GM10266 (cell line): ENCODE measurements at regions not wholly inside any gene's neighbourhood (a gene's known extent, or its start where the extent isn't known, plus 50 kb on each side); places are given as distances from the start of the nearest gene placed in this dataset.

Experiments
- DNase-seq: peaks from one replicate; pipeline ENCODE4 v3.0.0; 2012; ENCODE audit errors: extremely low spot score
- TF ChIP-seq, protein P1 (sequence below): IDR thresholded peaks from 2 replicates; pipeline ENCODE4 v1.5.1; 2012; ENCODE audit warnings: mild to moderate bottlenecking, low read depth; ENCODE audit not compliant: control insufficient read depth, insufficient read depth; ENCODE audit errors: missing control alignments

DNA sequence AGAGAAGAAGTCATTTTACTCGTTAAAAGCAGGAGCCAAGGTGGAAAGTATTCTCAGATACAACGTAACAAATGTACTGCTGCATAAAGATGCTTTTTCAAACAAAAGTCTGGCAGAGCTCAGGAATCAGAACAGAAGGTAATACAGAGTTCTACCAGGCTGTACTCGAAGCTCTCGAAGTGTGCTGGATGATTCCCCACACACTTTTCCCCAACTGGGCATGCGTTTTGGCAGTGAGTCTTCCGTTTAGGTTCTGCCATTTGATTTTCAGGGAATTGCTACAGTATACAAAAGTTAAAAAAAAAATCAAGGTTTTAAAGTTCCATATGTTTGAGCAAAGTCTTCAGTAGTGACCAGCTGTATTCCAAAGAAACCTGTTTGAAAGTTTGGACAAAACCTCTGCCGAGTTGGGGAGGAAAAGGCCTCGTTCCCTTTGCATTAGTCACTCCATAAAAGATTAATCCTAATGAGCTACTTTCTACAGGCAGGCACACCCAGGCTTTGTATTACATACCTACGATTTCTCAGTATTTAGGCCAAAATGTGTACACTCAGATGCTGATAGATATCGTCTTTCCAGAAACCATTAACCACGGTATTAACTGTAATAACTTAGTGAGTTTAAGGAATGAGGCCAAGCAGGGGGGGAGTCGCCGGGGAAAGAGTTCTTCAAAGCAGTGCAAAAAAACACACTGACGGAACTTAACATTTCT is 477.1 kb downstream of the LMO4 start:
- DNase-seq = no peak
- TF ChIP-seq, protein P1, sequence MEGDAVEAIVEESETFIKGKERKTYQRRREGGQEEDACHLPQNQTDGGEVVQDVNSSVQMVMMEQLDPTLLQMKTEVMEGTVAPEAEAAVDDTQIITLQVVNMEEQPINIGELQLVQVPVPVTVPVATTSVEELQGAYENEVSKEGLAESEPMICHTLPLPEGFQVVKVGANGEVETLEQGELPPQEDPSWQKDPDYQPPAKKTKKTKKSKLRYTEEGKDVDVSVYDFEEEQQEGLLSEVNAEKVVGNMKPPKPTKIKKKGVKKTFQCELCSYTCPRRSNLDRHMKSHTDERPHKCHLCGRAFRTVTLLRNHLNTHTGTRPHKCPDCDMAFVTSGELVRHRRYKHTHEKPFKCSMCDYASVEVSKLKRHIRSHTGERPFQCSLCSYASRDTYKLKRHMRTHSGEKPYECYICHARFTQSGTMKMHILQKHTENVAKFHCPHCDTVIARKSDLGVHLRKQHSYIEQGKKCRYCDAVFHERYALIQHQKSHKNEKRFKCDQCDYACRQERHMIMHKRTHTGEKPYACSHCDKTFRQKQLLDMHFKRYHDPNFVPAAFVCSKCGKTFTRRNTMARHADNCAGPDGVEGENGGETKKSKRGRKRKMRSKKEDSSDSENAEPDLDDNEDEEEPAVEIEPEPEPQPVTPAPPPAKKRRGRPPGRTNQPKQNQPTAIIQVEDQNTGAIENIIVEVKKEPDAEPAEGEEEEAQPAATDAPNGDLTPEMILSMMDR = no peak

DNA sequence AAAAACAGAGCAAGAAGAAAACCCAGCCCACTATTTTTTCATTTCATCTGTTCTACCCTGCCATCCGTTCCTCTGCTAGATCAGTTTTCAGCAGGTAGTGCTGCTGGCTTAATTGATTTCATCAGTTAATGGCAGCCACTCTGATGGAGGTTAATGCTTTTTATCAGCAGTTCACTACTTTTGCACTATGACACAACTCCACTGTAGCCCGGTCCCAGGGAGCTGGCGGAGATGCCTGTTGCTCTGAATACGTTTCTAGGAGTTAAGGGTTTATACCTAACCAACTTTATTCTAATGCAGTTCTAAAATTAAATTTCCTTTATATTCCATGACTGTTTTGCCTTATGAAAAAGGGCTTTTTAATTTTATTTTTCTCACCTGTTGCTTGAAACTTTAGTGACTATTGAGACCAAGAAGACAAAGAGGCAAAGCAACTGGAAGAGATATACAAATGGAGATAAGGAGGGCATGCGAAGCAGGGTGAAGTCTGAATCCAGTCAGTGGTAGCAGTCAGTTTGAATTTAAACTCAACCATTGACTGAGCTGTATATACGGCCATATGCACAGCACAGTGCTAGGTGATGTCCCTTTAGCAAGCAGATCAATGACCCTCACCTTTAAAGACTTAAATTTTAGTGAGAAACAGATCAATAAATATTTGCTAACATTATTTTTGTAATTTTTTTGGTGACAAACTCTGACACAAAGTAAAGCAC is 477.9 kb downstream of the LMO4 start:
- TF ChIP-seq, protein P1 = no peak
- no peak for DNase-seq

DNA sequence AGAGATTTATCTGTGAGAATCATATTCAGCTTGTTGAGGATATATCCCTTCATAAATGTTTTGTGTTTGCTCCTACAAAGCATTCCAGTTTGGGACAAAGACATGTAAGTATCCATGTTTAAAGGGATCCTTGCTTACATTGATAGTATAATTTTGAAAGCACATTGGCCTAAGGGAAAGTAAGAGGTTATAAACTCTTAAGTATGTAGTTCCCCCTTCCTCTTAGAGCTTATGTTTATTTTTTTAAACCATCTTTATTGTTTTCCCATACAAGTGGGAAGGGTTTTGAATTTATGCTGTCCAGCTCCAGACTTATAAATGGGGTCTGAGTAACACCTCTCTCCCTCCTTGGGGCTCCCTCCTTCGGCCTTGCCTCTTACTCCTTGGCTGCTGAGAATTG is 481.5 kb downstream of the LMO4 start:
- no peak for DNase-seq
- TF ChIP-seq, protein P1 = no peak

DNA sequence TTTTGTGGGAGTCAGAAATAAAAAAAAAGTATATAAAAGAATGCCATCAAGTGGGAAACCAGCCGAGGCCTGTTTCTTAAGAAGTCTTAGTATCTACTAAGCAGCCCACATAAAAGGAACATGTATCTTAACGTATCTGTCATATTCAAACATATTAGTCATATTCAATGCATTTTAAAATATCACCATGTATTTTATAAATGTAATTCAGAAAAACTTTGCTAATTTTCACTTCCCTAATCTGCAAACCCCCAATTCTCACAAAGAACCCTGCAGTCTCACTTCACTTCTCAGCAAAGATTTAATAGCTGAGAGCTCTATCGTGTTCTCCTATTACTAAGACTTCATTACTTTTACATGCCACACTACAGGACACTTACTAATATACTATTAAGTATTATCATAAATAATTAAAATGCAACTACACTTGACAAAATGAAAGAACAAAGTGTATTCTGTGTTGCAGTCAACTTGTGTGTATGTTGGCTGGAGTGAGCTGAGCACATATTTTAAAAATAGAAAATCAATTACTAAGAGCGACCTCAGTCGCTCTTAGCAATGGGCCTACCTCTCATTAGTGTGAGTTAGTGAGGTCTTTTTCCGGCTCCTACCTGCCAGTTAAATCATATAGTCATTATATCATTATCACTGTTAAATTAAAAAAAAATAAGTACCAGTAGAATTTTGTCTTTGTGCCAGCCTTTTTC is 484.3 kb downstream of the LMO4 start:
- peak; percentile 30 for DNase-seq
- TF ChIP-seq, protein P1 = no peak

DNA sequence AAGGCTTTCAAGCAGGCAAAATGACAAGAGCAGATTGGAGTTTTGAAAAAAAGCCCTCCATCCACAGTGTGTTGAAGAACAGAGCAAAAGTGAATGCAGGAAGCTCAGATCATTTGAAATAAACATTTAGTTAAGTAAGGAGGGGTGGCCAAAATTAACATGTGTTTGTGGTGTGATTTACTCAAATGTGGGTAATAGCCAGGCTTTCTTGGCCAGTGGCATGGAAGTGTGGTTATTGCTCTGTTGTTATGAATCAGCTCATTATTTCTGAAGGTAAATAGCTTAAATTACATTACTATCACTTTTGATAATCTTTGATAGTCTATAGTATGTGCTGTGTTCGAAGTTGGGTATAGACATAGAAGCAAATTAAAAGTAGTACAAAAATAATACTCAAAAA is 485.9 kb downstream of the LMO4 start:
- TF ChIP-seq, protein P1 = no peak
- DNase-seq = no peak

DNA sequence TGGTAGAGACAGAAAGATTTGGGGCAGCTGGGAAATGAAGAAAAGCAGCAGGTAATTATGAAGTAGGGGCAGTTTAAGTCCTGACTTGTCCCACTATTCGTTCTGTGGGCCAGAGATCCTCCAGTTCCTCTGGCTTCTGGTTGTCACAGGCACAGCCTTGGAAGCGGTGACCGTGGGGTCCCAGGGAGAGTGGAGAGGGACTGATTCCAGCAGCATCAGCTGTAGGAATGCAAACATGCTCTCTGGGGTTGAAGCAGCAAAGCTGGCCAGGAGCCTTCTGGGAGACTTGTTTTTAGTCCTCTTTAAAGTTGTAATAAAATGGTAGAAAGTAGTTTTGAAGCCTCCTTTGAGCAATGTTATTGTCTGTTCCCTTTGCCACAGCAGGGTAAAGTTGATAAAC is 488.0 kb downstream of the LMO4 start:
- no peak for DNase-seq
- TF ChIP-seq, protein P1 = no peak
